SU-DHL-6 (cell line): ENCODE measurements at regions not wholly inside any gene's neighbourhood (a gene's known extent, or its start where the extent isn't known, plus 50 kb on each side); places are given as distances from the start of the nearest gene placed in this dataset.

Experiments
- H2AFZ ChIP-seq: fragments of 200-600 bp; sonication (generic); 2 replicates; pipeline ENCODE4 v1.6.1; 2014; ENCODE audit warnings: low read depth, mild to moderate bottlenecking, moderate library complexity, mixed read lengths, antibody characterized with exemption, low read length; ENCODE audit not compliant: severe bottlenecking
- H3F3A ChIP-seq: fragments of 200-600 bp; shearing (Covaris generic); 2 replicates; pipeline ENCODE4 v1.6.0; 2016; ENCODE audit warnings: antibody characterized with exemption, mild to moderate bottlenecking; ENCODE audit not compliant: insufficient read depth
- H3K27ac ChIP-seq: fragments of 200-600 bp; sonication (generic); 2 replicates; pipeline ENCODE4 v1.5.1; 2016; ENCODE audit warnings: low read depth, mild to moderate bottlenecking, low read length, moderate library complexity, mixed read lengths
- H3K27me3 ChIP-seq: fragments of 200-600 bp; sonication (generic), shearing (Covaris generic); 2 replicates; pipeline ENCODE4 v1.6.0; 2014; ENCODE audit warnings: mild to moderate bottlenecking, low read length
- H3K36me3 ChIP-seq: fragments of 200-600 bp; sonication (generic); 2 replicates; pipeline ENCODE4 v1.6.1; 2014; ENCODE audit warnings: mild to moderate bottlenecking, low read length, mixed read lengths
- H3K4me2 ChIP-seq: fragments of 300-600, 200-600 bp; shearing (Covaris generic), sonication (generic); 2 replicates; pipeline ENCODE4 v1.6.0; 2014; ENCODE audit warnings: low read length, low read depth, mild to moderate bottlenecking; ENCODE audit not compliant: poor library complexity, severe bottlenecking
- H3K4me3 ChIP-seq: fragments of 200-600 bp; sonication (generic); 2 replicates; pipeline ENCODE4 v1.5.1; 2014; ENCODE audit warnings: antibody characterized with exemption, low read length, mild to moderate bottlenecking, mixed read lengths; ENCODE audit not compliant: insufficient read depth, poor library complexity, severe bottlenecking
- H3K79me2 ChIP-seq: fragments of 200-600 bp; sonication (generic); 2 replicates; pipeline ENCODE4 v1.6.1; 2014; ENCODE audit warnings: mild to moderate bottlenecking, low read length, moderate library complexity; ENCODE audit not compliant: insufficient read depth
- H3K9ac ChIP-seq: fragments of 200-600 bp; sonication (generic); 2 replicates; pipeline ENCODE4 v1.7.0; 2014; ENCODE audit warnings: mild to moderate bottlenecking, low read length
- H3K9me2 ChIP-seq: fragments of 200-600 bp; sonication (generic); replicated peaks from 2 replicates; pipeline ENCODE4 v1.6.1; 2014; ENCODE audit warnings: low read length; ENCODE audit not compliant: insufficient read depth
- H3K9me3 ChIP-seq: fragments of 200-600 bp; sonication (generic); 2 replicates; pipeline ENCODE4 v1.6.1; 2014; ENCODE audit warnings: low read length, mixed read lengths; ENCODE audit not compliant: insufficient read depth
- H4K20me1 ChIP-seq: fragments of 200-600 bp; sonication (generic); 2 replicates; pipeline ENCODE4 v1.6.1; 2014; ENCODE audit warnings: low read depth, mild to moderate bottlenecking, antibody characterized with exemption, low read length, moderate library complexity, mixed read lengths
- EZH2phosphoT487 ChIP-seq: fragments of 200-600 bp; sonication (generic), shearing (Covaris generic); conservative IDR thresholded peaks from 2 replicates; pipeline ENCODE4 v1.6.1; 2018; ENCODE audit warnings: mild to moderate bottlenecking, antibody characterized with exemption, low read length, moderate library complexity, mixed read lengths
- TF ChIP-seq, protein P1 (sequence below): fragments of 200-600 bp; sonication (generic); IDR thresholded peaks from one replicate; pipeline ENCODE4 v1.5.1; 2017; ENCODE audit warnings: antibody characterized with exemption, mild to moderate bottlenecking, low read length, moderate library complexity; ENCODE audit not compliant: insufficient read depth, poor library complexity, severe bottlenecking

DNA sequence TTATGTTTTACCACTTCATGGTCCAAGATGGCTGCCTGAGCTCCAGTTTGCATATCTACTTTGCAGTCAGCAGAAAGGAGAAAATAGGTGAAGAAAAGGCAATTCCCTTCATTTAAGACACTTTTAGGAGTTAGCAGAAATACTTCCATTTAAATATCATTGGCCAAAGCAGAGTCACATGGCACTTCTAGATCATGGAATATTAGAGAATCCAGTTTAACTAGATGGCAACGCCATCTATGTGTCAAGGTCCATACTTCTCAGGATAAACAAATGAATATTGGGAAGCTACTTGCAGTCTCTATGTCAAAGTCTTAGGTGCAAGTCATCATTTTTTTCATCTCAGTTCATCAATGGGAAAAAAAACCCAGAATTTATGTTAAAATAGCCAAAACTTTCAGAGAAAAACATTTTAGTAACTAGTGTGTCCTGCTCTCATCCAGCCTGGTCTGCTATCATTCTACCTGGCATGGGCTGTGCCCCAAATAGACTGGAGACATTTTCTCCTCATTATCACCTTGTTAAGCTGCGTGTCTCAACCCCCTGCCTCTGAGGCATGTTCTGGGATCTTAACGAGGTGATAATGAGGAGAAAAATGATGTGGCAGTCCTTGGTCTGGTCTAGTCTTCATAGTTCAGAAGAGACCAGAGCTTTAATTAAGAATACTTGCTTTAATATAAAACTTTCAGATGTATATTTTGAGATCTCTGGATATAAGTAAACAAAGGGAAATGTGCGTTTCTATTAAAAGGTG lies 227.3 kb downstream of the TBX18 start:
- Histone ChIP-seq H3K9me2 (no peaks in the 10 kb centered on the region), H3K9me3 (no peaks in the 10 kb centered on the region), H3K79me2 (no peaks in the 10 kb centered on the region), H3F3A (no peaks in the 10 kb centered on the region), H3K4me2 (no peak overlapping the region), H3K4me3 (no peak overlapping the region), H3K27me3 (no peaks in the 10 kb centered on the region), H3K27ac (no peak overlapping the region), H3K9ac (no peak overlapping the region), H3K36me3 (no peaks in the 10 kb centered on the region), H4K20me1 (no peaks in the 10 kb centered on the region), H2AFZ (no peak overlapping the region)
- TF ChIP-seq EZH2phosphoT487 = no peak

DNA sequence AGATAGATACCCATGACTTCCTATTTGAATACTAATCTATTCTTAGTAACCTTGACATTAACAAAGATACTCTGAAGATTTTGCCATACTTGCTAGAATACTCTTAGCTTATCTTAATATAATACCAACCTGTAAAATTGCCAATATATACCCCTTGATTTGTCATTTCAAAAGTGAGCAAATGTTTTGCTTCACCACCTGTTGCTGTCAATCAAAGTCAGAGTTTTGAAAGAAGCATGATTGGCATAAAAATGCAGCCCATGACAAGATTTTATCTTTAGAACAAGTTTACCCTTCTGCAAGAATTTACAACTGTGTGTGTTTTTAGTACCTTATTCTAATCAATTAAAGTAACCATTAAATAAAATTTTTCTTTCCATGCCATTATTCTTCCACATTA lies 236.2 kb downstream of the TBX18 start:
- H3K9me3 ChIP-seq = no peaks in the 10 kb centered on the region
- no peaks in the 10 kb centered on the region for H4K20me1 ChIP-seq
- H3F3A ChIP-seq = no peaks in the 10 kb centered on the region
- no peak overlapping the region for H2AFZ ChIP-seq
- H3K9ac ChIP-seq = no peak overlapping the region
- no peak for TF ChIP-seq EZH2phosphoT487
- TF ChIP-seq, protein P1, sequence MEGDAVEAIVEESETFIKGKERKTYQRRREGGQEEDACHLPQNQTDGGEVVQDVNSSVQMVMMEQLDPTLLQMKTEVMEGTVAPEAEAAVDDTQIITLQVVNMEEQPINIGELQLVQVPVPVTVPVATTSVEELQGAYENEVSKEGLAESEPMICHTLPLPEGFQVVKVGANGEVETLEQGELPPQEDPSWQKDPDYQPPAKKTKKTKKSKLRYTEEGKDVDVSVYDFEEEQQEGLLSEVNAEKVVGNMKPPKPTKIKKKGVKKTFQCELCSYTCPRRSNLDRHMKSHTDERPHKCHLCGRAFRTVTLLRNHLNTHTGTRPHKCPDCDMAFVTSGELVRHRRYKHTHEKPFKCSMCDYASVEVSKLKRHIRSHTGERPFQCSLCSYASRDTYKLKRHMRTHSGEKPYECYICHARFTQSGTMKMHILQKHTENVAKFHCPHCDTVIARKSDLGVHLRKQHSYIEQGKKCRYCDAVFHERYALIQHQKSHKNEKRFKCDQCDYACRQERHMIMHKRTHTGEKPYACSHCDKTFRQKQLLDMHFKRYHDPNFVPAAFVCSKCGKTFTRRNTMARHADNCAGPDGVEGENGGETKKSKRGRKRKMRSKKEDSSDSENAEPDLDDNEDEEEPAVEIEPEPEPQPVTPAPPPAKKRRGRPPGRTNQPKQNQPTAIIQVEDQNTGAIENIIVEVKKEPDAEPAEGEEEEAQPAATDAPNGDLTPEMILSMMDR = no peak
- H3K9me2 ChIP-seq = no peaks in the 10 kb centered on the region
- H3K4me2 ChIP-seq = no peak overlapping the region
- H3K27ac ChIP-seq = no peak overlapping the region
- H3K27me3 ChIP-seq = no peaks in the 10 kb centered on the region
- no peaks in the 10 kb centered on the region for H3K79me2 ChIP-seq
- no peak overlapping the region for H3K4me3 ChIP-seq
- H3K36me3 ChIP-seq = no peaks in the 10 kb centered on the region

DNA sequence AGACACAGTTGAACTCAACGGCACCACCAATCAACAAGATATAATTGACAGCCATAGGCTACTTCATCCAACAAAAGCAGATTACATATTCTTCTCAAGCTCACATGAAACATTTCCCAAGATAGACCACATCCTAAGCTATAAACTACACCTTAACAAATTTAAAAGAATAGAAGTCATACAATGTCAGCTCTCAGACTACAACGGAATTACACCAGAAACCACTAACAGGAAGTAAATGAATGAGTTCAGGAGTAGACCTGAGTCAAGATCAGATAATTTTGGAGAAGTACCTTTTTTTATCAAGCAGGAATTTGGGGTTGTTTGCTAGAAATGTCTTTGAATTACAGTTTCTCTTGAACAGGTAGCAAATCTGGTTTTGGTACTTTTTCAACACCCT lies 237.8 kb downstream of the TBX18 start:
- Histone ChIP-seq H3K27ac (no peak overlapping the region), H3K27me3 (no peaks in the 10 kb centered on the region), H2AFZ (no peak overlapping the region), H3K9ac (no peak overlapping the region), H4K20me1 (no peaks in the 10 kb centered on the region), H3K9me3 (no peaks in the 10 kb centered on the region), H3K36me3 (no peaks in the 10 kb centered on the region), H3K4me2 (no peak overlapping the region), H3F3A (no peaks in the 10 kb centered on the region), H3K79me2 (no peaks in the 10 kb centered on the region), H3K4me3 (no peak overlapping the region), H3K9me2 (no peaks in the 10 kb centered on the region)
- TF ChIP-seq, protein P1 = no peak
- no peak for TF ChIP-seq EZH2phosphoT487

DNA sequence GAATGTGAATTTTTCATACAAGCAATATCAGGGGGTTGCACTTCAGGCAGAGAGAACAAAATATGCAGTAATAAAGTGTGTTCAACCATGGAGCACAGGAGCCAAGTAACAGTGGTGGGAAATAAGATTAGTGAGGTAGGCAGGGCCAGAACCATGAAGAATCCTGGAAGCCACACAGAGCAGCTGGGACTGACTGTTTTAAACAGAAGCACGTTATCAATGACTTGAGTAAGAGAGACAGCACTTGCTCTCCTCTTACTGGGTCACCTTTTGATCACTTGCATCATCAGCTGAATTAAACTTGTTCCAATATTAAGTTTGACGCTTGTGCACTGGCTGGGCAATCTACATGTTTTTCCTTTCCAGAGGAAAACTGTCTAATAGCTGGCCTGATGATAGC lies 238.5 kb downstream of the TBX18 start:
- Histone ChIP-seq H3K4me2 (no peak overlapping the region), H3K27me3 (no peaks in the 10 kb centered on the region), H3K9me2 (no peaks in the 10 kb centered on the region)

More for the DNA sequence above, 238.5 kb downstream of the TBX18 start:
- no peak overlapping the region for H3K4me3 ChIP-seq
- H3F3A ChIP-seq = no peaks in the 10 kb centered on the region
- H3K9ac ChIP-seq = no peak overlapping the region
- H3K27ac ChIP-seq = no peak overlapping the region
- H3K79me2 ChIP-seq = no peaks in the 10 kb centered on the region
- no peaks in the 10 kb centered on the region for H3K9me3 ChIP-seq
- TF ChIP-seq EZH2phosphoT487 = no peak
- TF ChIP-seq, protein P1 = no peak
- H3K36me3 ChIP-seq = no peaks in the 10 kb centered on the region
- H4K20me1 ChIP-seq = no peaks in the 10 kb centered on the region
- no peak overlapping the region for H2AFZ ChIP-seq
